DOHH2 (cell line): ENCODE measurements at regions not wholly inside any gene's neighbourhood (a gene's known extent, or its start where the extent isn't known, plus 50 kb on each side); places are given as distances from the start of the nearest gene placed in this dataset.

Source experiments
- EZH2phosphoT487 ChIP-seq: fragments of 200-600 bp; sonication (generic); IDR thresholded peaks from 2 replicates; pipeline ENCODE4 v1.6.1; 2017; ENCODE audit warnings: borderline replicate concordance, mild to moderate bottlenecking, antibody characterized with exemption, low read length, moderate library complexity, mixed read lengths
- TF ChIP-seq, protein P1 (sequence below): fragments of 200-600 bp; sonication (generic); IDR thresholded peaks from one replicate; pipeline ENCODE4 v1.5.1; 2014; ENCODE audit warnings: antibody characterized with exemption, mild to moderate bottlenecking, low read depth, low read length; ENCODE audit not compliant: poor library complexity, severe bottlenecking

- TF ChIP-seq, protein P1, sequence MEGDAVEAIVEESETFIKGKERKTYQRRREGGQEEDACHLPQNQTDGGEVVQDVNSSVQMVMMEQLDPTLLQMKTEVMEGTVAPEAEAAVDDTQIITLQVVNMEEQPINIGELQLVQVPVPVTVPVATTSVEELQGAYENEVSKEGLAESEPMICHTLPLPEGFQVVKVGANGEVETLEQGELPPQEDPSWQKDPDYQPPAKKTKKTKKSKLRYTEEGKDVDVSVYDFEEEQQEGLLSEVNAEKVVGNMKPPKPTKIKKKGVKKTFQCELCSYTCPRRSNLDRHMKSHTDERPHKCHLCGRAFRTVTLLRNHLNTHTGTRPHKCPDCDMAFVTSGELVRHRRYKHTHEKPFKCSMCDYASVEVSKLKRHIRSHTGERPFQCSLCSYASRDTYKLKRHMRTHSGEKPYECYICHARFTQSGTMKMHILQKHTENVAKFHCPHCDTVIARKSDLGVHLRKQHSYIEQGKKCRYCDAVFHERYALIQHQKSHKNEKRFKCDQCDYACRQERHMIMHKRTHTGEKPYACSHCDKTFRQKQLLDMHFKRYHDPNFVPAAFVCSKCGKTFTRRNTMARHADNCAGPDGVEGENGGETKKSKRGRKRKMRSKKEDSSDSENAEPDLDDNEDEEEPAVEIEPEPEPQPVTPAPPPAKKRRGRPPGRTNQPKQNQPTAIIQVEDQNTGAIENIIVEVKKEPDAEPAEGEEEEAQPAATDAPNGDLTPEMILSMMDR = no peak
- no peak for TF ChIP-seq EZH2phosphoT487
Measured at GRCh38 chr4:34800953-34801352, 1443.4 kb downstream of the ARAP2 start.
